ENCODE measurements at regions not wholly inside any gene's neighbourhood (a gene's known extent, or its start where the extent isn't known, plus 50 kb on each side); places are given as distances from the start of the nearest gene placed in this dataset.

- no peak for ATAC-seq (ENCODE audit: insufficient number of reproducible peaks, low FRiP score, low read depth)
Measured at GRCh38 chr13:59463023-59463422, 700.7 kb downstream of the DIAPH3 start.

GRCh38 chr13:59464926-59465325 is 698.8 kb downstream of the DIAPH3 start:
- Histone ChIP-seq H3K4me3 (no peak overlapping the region), H3K9me3 (no peaks in the 10 kb centered on the region), H3K27me3 (replicated peaks; ENCODE audit: insufficient read depth) (no peaks in the 10 kb centered on the region), H3K4me1 (ENCODE audit: control insufficient read depth in 1 of 2, low read depth in 2 of 2) (no peaks in the 10 kb centered on the region), H3K27ac (no peak overlapping the region), H3K36me3 (no peaks in the 10 kb centered on the region)
- no peak for ATAC-seq (ENCODE audit: insufficient number of reproducible peaks, low FRiP score, low read depth)
- TF ChIP-seq CTCF (IDR thresholded peaks at IDR 0.05): no peak
- no peak for DNase-seq (ENCODE audit: low spot score)

More at GRCh38 chr13:59463023-59463422, 700.7 kb downstream of the DIAPH3 start:
- H3K36me3 ChIP-seq: no peaks in the 10 kb centered on the region
- no peak for DNase-seq (ENCODE audit: low spot score)
- H3K27ac ChIP-seq: no peak overlapping the region
- TF ChIP-seq CTCF (IDR thresholded peaks at IDR 0.05): no peak
- no peaks in the 10 kb centered on the region for H3K27me3 ChIP-seq (replicated peaks; ENCODE audit: insufficient read depth)
- H3K4me3 ChIP-seq: no peak overlapping the region
- H3K9me3 ChIP-seq: no peaks in the 10 kb centered on the region
- H3K4me1 ChIP-seq (ENCODE audit: control insufficient read depth in 1 of 2, low read depth in 2 of 2): no peaks in the 10 kb centered on the region

GRCh38 chr13:59468396-59468795 is 695.3 kb downstream of the DIAPH3 start:
- DNase-seq (ENCODE audit: low spot score) (no peak), ATAC-seq (ENCODE audit: insufficient number of reproducible peaks, low FRiP score, low read depth) (no peak)
- Histone ChIP-seq H3K4me1 (ENCODE audit: control insufficient read depth in 1 of 2, low read depth in 2 of 2) (no peaks in the 10 kb centered on the region), H3K27me3 (replicated peaks; ENCODE audit: insufficient read depth) (no peaks in the 10 kb centered on the region), H3K4me3 (no peak overlapping the region), H3K9me3 (no peaks in the 10 kb centered on the region), H3K36me3 (no peaks in the 10 kb centered on the region), H3K27ac (no peak overlapping the region)
- no peak for TF ChIP-seq CTCF (IDR thresholded peaks at IDR 0.05)

GRCh38 chr13:59471106-59471505 is 692.6 kb downstream of the DIAPH3 start:
- DNase-seq (ENCODE audit: low spot score): no peak
- TF ChIP-seq CTCF (IDR thresholded peaks at IDR 0.05): no peak
- no peaks in the 10 kb centered on the region for H3K4me1 ChIP-seq (ENCODE audit: control insufficient read depth in 1 of 2, low read depth in 2 of 2)
- ATAC-seq (ENCODE audit: insufficient number of reproducible peaks, low FRiP score, low read depth): no peak
- H3K4me3 ChIP-seq: no peak overlapping the region
- H3K27me3 ChIP-seq (replicated peaks; ENCODE audit: insufficient read depth): no peaks in the 10 kb centered on the region
- H3K36me3 ChIP-seq: no peaks in the 10 kb centered on the region
- no peak overlapping the region for H3K27ac ChIP-seq
- no peaks in the 10 kb centered on the region for H3K9me3 ChIP-seq

- ATAC-seq (ENCODE audit: insufficient number of reproducible peaks, low FRiP score, low read depth): no peak
- no peaks in the 10 kb centered on the region for H3K36me3 ChIP-seq
Measured at GRCh38 chr13:59472134-59472533, 691.6 kb downstream of the DIAPH3 start.

More at GRCh38 chr13:59472134-59472533, 691.6 kb downstream of the DIAPH3 start:
- Histone ChIP-seq H3K4me1 (ENCODE audit: control insufficient read depth in 1 of 2, low read depth in 2 of 2) (no peaks in the 10 kb centered on the region), H3K27me3 (replicated peaks; ENCODE audit: insufficient read depth) (no peaks in the 10 kb centered on the region), H3K9me3 (no peaks in the 10 kb centered on the region), H3K27ac (no peak overlapping the region), H3K4me3 (no peak overlapping the region)
- no peak for DNase-seq (ENCODE audit: low spot score)
- TF ChIP-seq CTCF (IDR thresholded peaks at IDR 0.05): no peak

Measured in thoracic aorta (tissue), 2 donors.